GM12878 (cell line): ENCODE measurements at regions not wholly inside any gene's neighbourhood (a gene's known extent, or its start where the extent isn't known, plus 50 kb on each side); places are given as distances from the start of the nearest gene placed in this dataset.

Experiments
- BRCA1 ChIP-seq: IDR thresholded peaks from 2 replicates; pipeline ENCODE4 v1.6.1; 2011; ENCODE audit warnings: low read depth, low read length, improper control_type of control experiment
- CUX1 ChIP-seq: IDR thresholded peaks from 2 replicates; pipeline ENCODE4 v1.6.1; 2012; ENCODE audit warnings: improper control_type of control experiment, low read depth, low read length; ENCODE audit not compliant: insufficient replicate concordance
- HSF1 ChIP-seq: fragments of 150-350 bp; IDR thresholded peaks from 2 replicates; pipeline ENCODE4 v1.6.1; 2014; ENCODE audit warnings: mild to moderate bottlenecking, low read depth, low read length
- JUNB ChIP-seq: IDR thresholded peaks from 2 replicates; pipeline ENCODE4 v1.6.1; 2016; ENCODE audit warnings: antibody characterized with exemption, mild to moderate bottlenecking
- MAX ChIP-seq: IDR thresholded peaks from 2 replicates; pipeline ENCODE4 v1.6.1; 2012; ENCODE audit warnings: low read depth, low read length, improper control_type of control experiment
- MXI1 ChIP-seq: fragments of 150-350 bp; IDR thresholded peaks from 2 replicates; pipeline ENCODE4 v1.6.1; 2011; ENCODE audit warnings: low read depth, mild to moderate bottlenecking, inconsistent platforms, low read length, improper control_type of control experiment
- TAF1 ChIP-seq: IDR thresholded peaks from 2 replicates; pipeline ENCODE4 v1.6.1; 2011; ENCODE audit warnings: mild to moderate bottlenecking, low read depth, low read length, borderline replicate concordance
- WRNIP1 ChIP-seq: IDR thresholded peaks from 2 replicates; pipeline ENCODE4 v1.6.1; 2011; ENCODE audit warnings: low read depth, low read length, improper control_type of control experiment, borderline replicate concordance
- YY1 ChIP-seq: IDR thresholded peaks from 2 replicates; pipeline ENCODE4 v1.6.1; 2011; ENCODE audit warnings: low read depth, mild to moderate bottlenecking, low read length
- ZZZ3 ChIP-seq: IDR thresholded peaks from 2 replicates; pipeline ENCODE4 v1.6.1; 2011; ENCODE audit warnings: low read depth; ENCODE audit not compliant: control insufficient read depth, insufficient read length

- TF ChIP-seq CUX1 (no peak), ZZZ3 (no peak), HSF1 (no peak), TAF1 (no peak), BRCA1 (no peak), WRNIP1 (no peak), JUNB (no peak), MXI1 (no peak), MAX (no peak), YY1 (no peak)
- TF ChIP-seq, all 136 proteins: peak for 0
Observed at GRCh38 chr4:187478292-187479140, 517.1 kb upstream of the ZFP42 start (continued).
